GM19043 (cell line): ENCODE measurements at regions not wholly inside any gene's neighbourhood (a gene's known extent, or its start where the extent isn't known, plus 50 kb on each side); places are given as distances from the start of the nearest gene placed in this dataset.

Source experiments
- ATAC-seq: cut with Tn5 transposase; IDR thresholded peaks from one replicate; pipeline ENCODE4 v1.9.1; 2021; ENCODE audit warnings: low read depth; ENCODE audit not compliant: unreplicated experiment

- ATAC-seq = no peak
Observed at GRCh38 chr7:68476966-68477365, 1121.3 kb upstream of the AUTS2 start.

GRCh38 chr7:68478326-68478725 lies 1119.9 kb upstream of the AUTS2 start:
- ATAC-seq = no peak

GRCh38 chr7:68482800-68483199 lies 1115.5 kb upstream of the AUTS2 start:
- no peak for ATAC-seq

GRCh38 chr7:68484731-68485130 lies 1113.5 kb upstream of the AUTS2 start:
- no peak for ATAC-seq

GRCh38 chr7:68485253-68485917 lies 1112.9 kb upstream of the AUTS2 start:
- ATAC-seq = no peak

GRCh38 chr7:68488341-68489060 lies 1109.8 kb upstream of the AUTS2 start:
- ATAC-seq = no peak

- ATAC-seq = no peak
Observed at GRCh38 chr7:68491523-68492358, 1106.5 kb upstream of the AUTS2 start.

- no peak for ATAC-seq
Observed at GRCh38 chr7:68492359-68492690, 1106.0 kb upstream of the AUTS2 start.

- ATAC-seq = no peak
Observed at GRCh38 chr7:68503400-68503799, 1094.9 kb upstream of the AUTS2 start.

- ATAC-seq = no peak
Observed at GRCh38 chr7:68504716-68505115, 1093.6 kb upstream of the AUTS2 start.

GRCh38 chr7:68505721-68506120 lies 1092.6 kb upstream of the AUTS2 start:
- no peak for ATAC-seq

GRCh38 chr7:68507668-68508067 lies 1090.6 kb upstream of the AUTS2 start:
- no peak for ATAC-seq

- ATAC-seq = no peak
Observed at GRCh38 chr7:68509054-68509453, 1089.2 kb upstream of the AUTS2 start.

GRCh38 chr7:68509603-68510002 lies 1088.7 kb upstream of the AUTS2 start:
- ATAC-seq = no peak

- no peak for ATAC-seq
Observed at GRCh38 chr7:68511281-68511680, 1087.0 kb upstream of the AUTS2 start.

- ATAC-seq = no peak
Observed at GRCh38 chr7:68512466-68512865, 1085.8 kb upstream of the AUTS2 start.

GRCh38 chr7:68518060-68518459 lies 1080.2 kb upstream of the AUTS2 start:
- ATAC-seq = no peak

- ATAC-seq = no peak
Observed at GRCh38 chr7:68524126-68524525, 1074.1 kb upstream of the AUTS2 start.

- no peak for ATAC-seq
Observed at GRCh38 chr7:68529221-68529620, 1069.1 kb upstream of the AUTS2 start.

- ATAC-seq = no peak
Observed at GRCh38 chr7:68535266-68535665, 1063.0 kb upstream of the AUTS2 start.

- no peak for ATAC-seq
Observed at GRCh38 chr7:68537051-68537773, 1061.1 kb upstream of the AUTS2 start.
